ENCODE measurements at regions not wholly inside any gene's neighbourhood (a gene's known extent, or its start where the extent isn't known, plus 50 kb on each side); places are given as distances from the start of the nearest gene placed in this dataset.

GRCh38 chr18:47334966-47335365 lies 83.5 kb upstream of the SKOR2 start:
- no peaks in the 10 kb centered on the region for H3K4me1 Mint-ChIP-seq (ENCODE audit: low read depth, unreplicated experiment)
- H3K9me3 Mint-ChIP-seq (ENCODE audit: low read depth, unreplicated experiment): no peaks in the 10 kb centered on the region
- TF ChIP-seq CTCF (IDR thresholded peaks at IDR 0.05; ENCODE audit: unreplicated experiment): no peak
- H3K36me3 Mint-ChIP-seq (ENCODE audit: insufficient read depth, unreplicated experiment): no peaks in the 10 kb centered on the region
- no peak overlapping the region for H3K4me3 Mint-ChIP-seq (ENCODE audit: low read depth, unreplicated experiment)
- H3K27me3 Mint-ChIP-seq (ENCODE audit: unreplicated experiment): peaks cover 89% of the 10 kb centered on the region
- H3K27ac Mint-ChIP-seq (ENCODE audit: unreplicated experiment): no peak overlapping the region
- intact Hi-C loops (cut with micrococcal nuclease; ENCODE audit: unreplicated experiment): no loop called here
- BruUV-seq (replicated peaks): no TSS peak
- CTCF ChIA-PET: no interaction called here
- no peak for DNase-seq

GRCh38 chr18:47333926-47334635 lies 82.6 kb upstream of the SKOR2 start:
- DNase-seq: no peak
- BruUV-seq (replicated peaks): no TSS peak
- TF ChIP-seq CTCF (IDR thresholded peaks at IDR 0.05; ENCODE audit: unreplicated experiment): no peak
- CTCF ChIA-PET: interaction anchor here (0.6 kb wide), 1 partner anchor 9 kb away, joined by 3 read pairs; no protein-coding TSS in a partner anchor
- intact Hi-C loops (cut with micrococcal nuclease; ENCODE audit: unreplicated experiment): no loop called here
- H3K27me3 Mint-ChIP-seq (ENCODE audit: unreplicated experiment): peaks cover 93% of the 10 kb centered on the region
- H3K27ac Mint-ChIP-seq (ENCODE audit: unreplicated experiment): no peak overlapping the region
- H3K36me3 Mint-ChIP-seq (ENCODE audit: insufficient read depth, unreplicated experiment): no peaks in the 10 kb centered on the region
- no peak overlapping the region for H3K4me3 Mint-ChIP-seq (ENCODE audit: low read depth, unreplicated experiment)
- no peaks in the 10 kb centered on the region for H3K9me3 Mint-ChIP-seq (ENCODE audit: low read depth, unreplicated experiment)
- no peaks in the 10 kb centered on the region for H3K4me1 Mint-ChIP-seq (ENCODE audit: low read depth, unreplicated experiment)

- CTCF ChIA-PET: no interaction called here
- Mint-ChIP-seq H3K9me3 (ENCODE audit: low read depth, unreplicated experiment) (no peaks in the 10 kb centered on the region), H3K27ac (ENCODE audit: unreplicated experiment) (no peak overlapping the region), H3K36me3 (ENCODE audit: insufficient read depth, unreplicated experiment) (no peaks in the 10 kb centered on the region), H3K4me3 (ENCODE audit: low read depth, unreplicated experiment) (no peak overlapping the region), H3K27me3 (ENCODE audit: unreplicated experiment) (peaks cover 93% of the 10 kb centered on the region), H3K4me1 (ENCODE audit: low read depth, unreplicated experiment) (no peaks in the 10 kb centered on the region)
- TF ChIP-seq CTCF (IDR thresholded peaks at IDR 0.05; ENCODE audit: unreplicated experiment): no peak
- DNase-seq: no peak
- no TSS peak for BruUV-seq (replicated peaks)
- intact Hi-C loops (cut with micrococcal nuclease; ENCODE audit: unreplicated experiment): no loop called here
Observed at GRCh38 chr18:47331641-47332040, 80.2 kb upstream of the SKOR2 start.

GRCh38 chr18:47331026-47331425 lies 79.6 kb upstream of the SKOR2 start:
- no peak overlapping the region for H3K27ac Mint-ChIP-seq (ENCODE audit: unreplicated experiment)
- no peak for TF ChIP-seq CTCF (IDR thresholded peaks at IDR 0.05; ENCODE audit: unreplicated experiment)
- CTCF ChIA-PET: no interaction called here
- no peaks in the 10 kb centered on the region for H3K4me1 Mint-ChIP-seq (ENCODE audit: low read depth, unreplicated experiment)
- intact Hi-C loops (cut with micrococcal nuclease; ENCODE audit: unreplicated experiment): no loop called here
- no peaks in the 10 kb centered on the region for H3K9me3 Mint-ChIP-seq (ENCODE audit: low read depth, unreplicated experiment)
- H3K36me3 Mint-ChIP-seq (ENCODE audit: insufficient read depth, unreplicated experiment): no peaks in the 10 kb centered on the region
- DNase-seq: no peak
- BruUV-seq (replicated peaks): no TSS peak
- no peak overlapping the region for H3K4me3 Mint-ChIP-seq (ENCODE audit: low read depth, unreplicated experiment)
- peaks cover 97% of the 10 kb centered on the region for H3K27me3 Mint-ChIP-seq (ENCODE audit: unreplicated experiment)

Measured in Calu3 (cell line).